GM12878 (cell line): ENCODE measurements at regions not wholly inside any gene's neighbourhood (a gene's known extent, or its start where the extent isn't known, plus 50 kb on each side); places are given as distances from the start of the nearest gene placed in this dataset.

Source experiments
- ATAC-seq: fragments of 200-7000 bp; cut with Tn5 transposase; 3 replicates; pipeline ENCODE4 v1.9.1; 2020; ENCODE audit warnings: mild to moderate bottlenecking, moderate library complexity
- BruUV-seq: library from RNA; stranded (reverse); fragments of 400-500 nt; replicated peaks from 2 replicates; lab custom pipeline; 2021; lab: Mats Ljungman, UMichigan
- CTCF ChIA-PET: fragments of 300-600 bp; sonication (Branson Sonifier 250); formaldehyde crosslinking; extraction: SDS; loops from one replicate; lab custom pipeline; 2021; ENCODE audit warnings: inconsistent platforms; lab: Yijun Ruan, JAX
- POLR2A ChIA-PET: fragments of 350-600 bp; formaldehyde crosslinking; extraction: SDS; loops from one replicate; lab custom pipeline; 2021; ENCODE audit warnings: inconsistent platforms; lab: Charles Lee
- RAD21 ChIA-PET: fragments of 300-600 bp; sonication (Branson Sonifier 250); formaldehyde crosslinking; loops from one replicate; lab custom pipeline; 2023; ENCODE audit warnings: antibody characterized with exemption; ENCODE audit not compliant: unreplicated experiment; lab: Charles Lee
- SMC1A ChIA-PET: fragments of 300-600 bp; sonication (Branson Sonifier 250); formaldehyde crosslinking; loops from one replicate; lab custom pipeline; 2023; ENCODE audit not compliant: unreplicated experiment, uncharacterized antibody; lab: Charles Lee
- DNase-seq: peaks from one replicate; pipeline ENCODE4 v3.0.0-alpha.2; 2011; ENCODE audit warnings: low read depth, low spot score
- FAIRE-seq: peaks from 3 replicates; lab custom pipeline; 2011; peaks lifted over from hg19 to GRCh38; lab: Jason Lieb, UNC
- H2AFZ ChIP-seq: 2 replicates; pipeline ENCODE4 v1.6.0; 2011; ENCODE audit warnings: low read depth, low read length, control low read depth; ENCODE audit not compliant: control insufficient read depth
- H3K27ac ChIP-seq: 2 replicates; pipeline ENCODE4 v1.5.1; 2011; ENCODE audit warnings: control low read depth; ENCODE audit not compliant: control insufficient read depth, insufficient read depth
- H3K27me3 ChIP-seq, 2 experiments: replicated peaks in 1 of 2; 2 replicates each; pipeline versions ENCODE4 v1.6.0 to v1.6.1; 2011; ENCODE audit warnings: low read length in 1 of 2; ENCODE audit not compliant: control insufficient read depth in 2 of 2, insufficient read depth in 2 of 2
- H3K36me3 ChIP-seq, 2 experiments: 2 replicates each; pipeline ENCODE4 v1.5.1; 2011; ENCODE audit warnings: low read length in 1 of 2; ENCODE audit not compliant: control insufficient read depth in 2 of 2, insufficient read depth in 2 of 2
- H3K4me1 ChIP-seq: 2 replicates; pipeline ENCODE4 v1.6.1; 2011; ENCODE audit warnings: mild to moderate bottlenecking, low read length, moderate library complexity, mixed read lengths; ENCODE audit not compliant: control insufficient read depth, insufficient read depth
- H3K4me2 ChIP-seq: 2 replicates; pipeline ENCODE4 v1.6.0; 2011; ENCODE audit warnings: control low read depth; ENCODE audit not compliant: control insufficient read depth, insufficient read depth
- H3K4me3 ChIP-seq: fragments of 200-600 bp; sonication (generic); 2 replicates; pipeline ENCODE4 v1.5.1; 2016
- H3K79me2 ChIP-seq: 2 replicates; pipeline ENCODE4 v1.6.0; 2011; ENCODE audit warnings: low read length; ENCODE audit not compliant: control insufficient read depth, insufficient read depth
- H3K9ac ChIP-seq: 2 replicates; pipeline ENCODE4 v1.8.0; 2011; ENCODE audit warnings: low read length, control low read depth, mixed read lengths; ENCODE audit not compliant: control insufficient read depth, insufficient read depth
- H3K9me3 ChIP-seq: replicated peaks from 3 replicates; pipeline ENCODE4 v1.5.1; 2011; ENCODE audit warnings: mild to moderate bottlenecking, low read length; ENCODE audit not compliant: control insufficient read depth, insufficient read depth
- H4K20me1 ChIP-seq: 2 replicates; pipeline ENCODE4 v1.6.0; 2011; ENCODE audit not compliant: control insufficient read depth, insufficient read depth
- BMI1 ChIP-seq: fragments of 450-650 bp; IDR thresholded peaks from 2 replicates; pipeline ENCODE4 v1.6.1; 2016; ENCODE audit warnings: mild to moderate bottlenecking, moderate library complexity, borderline replicate concordance
- CTCF ChIP-seq, 3 experiments: IDR thresholded peaks in 2 of 3; conservative IDR thresholded peaks in 1 of 3; 2 replicates each; pipeline ENCODE4 v1.5.1; 2011; ENCODE audit warnings: low read depth in 3 of 3, low read length in 3 of 3, mild to moderate bottlenecking in 3 of 3, control low read depth in 2 of 3, moderate library complexity in 2 of 3, inconsistent platforms in 1 of 3, mixed read lengths in 1 of 3; ENCODE audit not compliant: control insufficient read depth in 2 of 3, insufficient read depth in 1 of 3; ENCODE audit errors: extremely low read depth in 1 of 3
- EGR1 ChIP-seq, 2 experiments: IDR thresholded peaks; 1 replicate in 1 of 2; 2 replicates in 1 of 2; pipeline ENCODE4 v1.6.1; 2011 to 2012; ENCODE audit warnings: low read depth in 2 of 2, low read length in 2 of 2, borderline replicate concordance in 1 of 2, mild to moderate bottlenecking in 1 of 2, moderate library complexity in 1 of 2
- ELK1 ChIP-seq: IDR thresholded peaks from 2 replicates; pipeline ENCODE4 v1.6.1; 2012; ENCODE audit warnings: low read depth, low read length, improper control_type of control experiment
- FOS ChIP-seq: IDR thresholded peaks from 3 replicates; pipeline ENCODE4 v1.6.1; 2011; ENCODE audit warnings: borderline replicate concordance; ENCODE audit not compliant: insufficient read length; ENCODE audit errors: extremely low read depth
- GATAD2B ChIP-seq: fragments of 450-650 bp; conservative IDR thresholded peaks from 2 replicates; pipeline ENCODE4 v1.6.1; 2017; ENCODE audit warnings: low read depth, mild to moderate bottlenecking, moderate library complexity
- HSF1 ChIP-seq: fragments of 150-350 bp; IDR thresholded peaks from 2 replicates; pipeline ENCODE4 v1.6.1; 2014; ENCODE audit warnings: mild to moderate bottlenecking, low read depth, low read length
- MEF2A ChIP-seq: IDR thresholded peaks from 2 replicates; pipeline ENCODE4 v1.6.1; 2011; ENCODE audit warnings: low read depth, mild to moderate bottlenecking, low read length, moderate library complexity; ENCODE audit not compliant: insufficient read depth
- NR2C1 ChIP-seq: fragments of 450-650 bp; IDR thresholded peaks from 2 replicates; pipeline ENCODE4 v1.6.1; 2017; ENCODE audit warnings: antibody characterized with exemption, mild to moderate bottlenecking, moderate library complexity
- POLR2AphosphoS5 ChIP-seq: IDR thresholded peaks from 2 replicates; pipeline ENCODE4 v1.6.1; 2011; ENCODE audit warnings: mild to moderate bottlenecking, low read length, inconsistent platforms
- PRDM15 ChIP-seq: fragments of 450-650 bp; formaldehyde crosslinking; IDR thresholded peaks from 2 replicates; pipeline ENCODE4 v1.4.0; 2020; ENCODE audit warnings: mild to moderate bottlenecking, moderate library complexity
- RB1 ChIP-seq: fragments of 450-650 bp; formaldehyde crosslinking; IDR thresholded peaks from 2 replicates; pipeline ENCODE4 v1.6.1; 2017; ENCODE audit warnings: mild to moderate bottlenecking, borderline replicate concordance
- SREBF1 ChIP-seq: IDR thresholded peaks from 2 replicates; pipeline ENCODE4 v1.6.1; 2012; ENCODE audit warnings: mild to moderate bottlenecking, low read length
- TCF3 ChIP-seq: IDR thresholded peaks from 2 replicates; pipeline ENCODE4 v1.6.1; 2012; ENCODE audit warnings: low read depth, mild to moderate bottlenecking, low read length, borderline replicate concordance; ENCODE audit not compliant: insufficient read depth
- USF2 ChIP-seq: IDR thresholded peaks from 2 replicates; pipeline ENCODE4 v1.6.1; 2011; ENCODE audit warnings: low read depth, low read length, improper control_type of control experiment, borderline replicate concordance
- YY1 ChIP-seq: IDR thresholded peaks from 2 replicates; pipeline ENCODE4 v1.6.1; 2011; ENCODE audit warnings: low read depth, mild to moderate bottlenecking, low read length
- WGBS: methylation state at CpG from one replicate; pipeline ENCODE4 v1.1.6; 2016; ENCODE audit warnings: low lambda C conversion rate; ENCODE audit not compliant: insufficient replicate concordance, insufficient coverage; ENCODE audit errors: missing lambda C conversion rate; 5-methylcytosine and 5-hydroxymethylcytosine counted together
- in situ Hi-C: fragments of 300-500 bp; cut with MboI; formaldehyde crosslinking; loops from 9 replicates; pipeline ENCODE4 v1.14.3; 2018; ENCODE audit warnings: mixed read lengths
- intact Hi-C: fragments of 100-400 bp; cut with micrococcal nuclease; formaldehyde crosslinking; loops from one replicate; pipeline ENCODE4 v1.14.2; 2022; ENCODE audit not compliant: unreplicated experiment

- Histone ChIP-seq H3K79me2 (no peaks in the 10 kb centered on the region), H3K4me3 (no peak overlapping the region), H3K9ac (no peak overlapping the region), H3K4me2 (no peak overlapping the region), H4K20me1 (no peaks in the 10 kb centered on the region), H3K27me3 (no peaks in the 10 kb centered on the region), H2AFZ (no peak overlapping the region), H3K27ac (no peak overlapping the region), H3K9me3 (no peaks in the 10 kb centered on the region; the same call in 2 of the 3 replicates), H3K4me1 (no peaks in the 10 kb centered on the region), H3K36me3 (no peaks in the 10 kb centered on the region)
- DNase-seq (no peak), ATAC-seq (no peak), FAIRE-seq (no peak)
- POLR2A ChIA-PET = no interaction called here
- in situ Hi-C loops (no loop called here), intact Hi-C loops (no loop called here)
- RAD21 ChIA-PET = no interaction called here
- no TSS peak for BruUV-seq
- CTCF ChIA-PET = no interaction called here
- 22% methylated on average over 10 of the region's 10 CpGs for WGBS
- SMC1A ChIA-PET = no interaction called here
- TF ChIP-seq MEF2A (no peak), FOS (no peak), RB1 (no peak), ELK1 (no peak), CTCF (IDR thresholded peaks at IDR 0.05 in 2 of 3, conservative IDR thresholded peaks at IDR 0.05 in 1 of 3; ENCODE audit: control insufficient read depth in 2 of 3, extremely low read depth in 1 of 3, insufficient read depth in 1 of 3, low read depth in 3 of 3, low read length in 3 of 3) (no peak), EGR1 (IDR thresholded peaks at IDR 0.05; ENCODE audit: borderline replicate concordance in 1 of 2, low read depth in 2 of 2, low read length in 2 of 2) (no peak), TCF3 (no peak), POLR2AphosphoS5 (no peak), BMI1 (no peak), PRDM15 (no peak), NR2C1 (no peak), GATAD2B (no peak), USF2 (no peak), HSF1 (no peak), SREBF1 (no peak), YY1 (no peak)
Observed at GRCh38 chr2:235206399-235206798, 254.6 kb downstream of the SH3BP4 start.
